ENCODE measurements at regions not wholly inside any gene's neighbourhood (a gene's known extent, or its start where the extent isn't known, plus 50 kb on each side); places are given as distances from the start of the nearest gene placed in this dataset.

GRCh38 chr18:47601581-47602272, 328.7 kb downstream of the SMAD2 start:
- H3K4me1 Mint-ChIP-seq (ENCODE audit: unreplicated experiment), result peaks cover 59% of the 10 kb centered on the region
- H3K4me3 Mint-ChIP-seq (ENCODE audit: unreplicated experiment), result no peak overlapping the region
- peaks cover 4% of the 10 kb centered on the region for H3K36me3 Mint-ChIP-seq (ENCODE audit: low read depth, unreplicated experiment)
- TF ChIP-seq, protein P1, sequence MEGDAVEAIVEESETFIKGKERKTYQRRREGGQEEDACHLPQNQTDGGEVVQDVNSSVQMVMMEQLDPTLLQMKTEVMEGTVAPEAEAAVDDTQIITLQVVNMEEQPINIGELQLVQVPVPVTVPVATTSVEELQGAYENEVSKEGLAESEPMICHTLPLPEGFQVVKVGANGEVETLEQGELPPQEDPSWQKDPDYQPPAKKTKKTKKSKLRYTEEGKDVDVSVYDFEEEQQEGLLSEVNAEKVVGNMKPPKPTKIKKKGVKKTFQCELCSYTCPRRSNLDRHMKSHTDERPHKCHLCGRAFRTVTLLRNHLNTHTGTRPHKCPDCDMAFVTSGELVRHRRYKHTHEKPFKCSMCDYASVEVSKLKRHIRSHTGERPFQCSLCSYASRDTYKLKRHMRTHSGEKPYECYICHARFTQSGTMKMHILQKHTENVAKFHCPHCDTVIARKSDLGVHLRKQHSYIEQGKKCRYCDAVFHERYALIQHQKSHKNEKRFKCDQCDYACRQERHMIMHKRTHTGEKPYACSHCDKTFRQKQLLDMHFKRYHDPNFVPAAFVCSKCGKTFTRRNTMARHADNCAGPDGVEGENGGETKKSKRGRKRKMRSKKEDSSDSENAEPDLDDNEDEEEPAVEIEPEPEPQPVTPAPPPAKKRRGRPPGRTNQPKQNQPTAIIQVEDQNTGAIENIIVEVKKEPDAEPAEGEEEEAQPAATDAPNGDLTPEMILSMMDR (IDR thresholded peaks at IDR 0.05; ENCODE audit: unreplicated experiment), result no peak
- H3K27me3 Mint-ChIP-seq (ENCODE audit: unreplicated experiment), result peaks cover 5% of the 10 kb centered on the region
- H3K9me3 Mint-ChIP-seq (ENCODE audit: unreplicated experiment), result no peaks in the 10 kb centered on the region
- DNase-seq (ENCODE audit: low spot score), result no peak
- H3K27ac Mint-ChIP-seq (ENCODE audit: unreplicated experiment), result no peak overlapping the region

DNA sequence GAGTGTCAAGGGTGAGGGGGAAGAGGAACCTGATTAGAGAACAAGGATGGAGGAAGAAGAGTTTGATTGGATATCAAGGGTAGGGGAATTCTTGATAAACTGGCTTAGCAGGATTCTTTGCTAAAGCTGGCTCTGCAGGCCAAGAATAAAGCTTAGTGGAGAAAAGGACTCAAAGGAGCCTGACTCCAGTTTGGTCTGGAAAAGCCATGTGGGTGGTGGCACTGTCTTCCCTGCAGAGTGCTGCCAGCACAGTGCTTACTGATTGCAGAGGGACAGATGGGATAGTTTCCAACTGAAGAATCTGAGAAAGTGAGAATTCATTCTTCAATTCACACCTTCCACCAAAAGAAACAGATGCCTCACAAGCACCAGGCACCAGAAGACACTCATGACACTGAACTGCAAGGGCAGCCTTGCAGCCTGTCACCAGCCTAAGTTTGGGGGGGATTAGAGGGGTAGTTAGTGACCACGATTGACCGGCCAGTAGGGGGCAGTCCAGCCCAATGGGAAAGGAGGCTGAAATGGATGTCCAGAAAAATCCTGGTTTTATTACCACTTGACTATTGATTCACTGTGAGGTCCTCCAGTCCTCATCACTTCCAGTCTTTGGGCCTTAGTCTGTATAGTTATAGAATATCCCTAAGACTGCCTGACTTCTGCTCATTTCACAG, 334.5 kb downstream of the SMAD2 start:
- DNase-seq (ENCODE audit: low spot score), result peak; percentile 37
- Mint-ChIP-seq H3K4me3 (ENCODE audit: unreplicated experiment) (peak overlapping the region; percentile 44), H3K27me3 (ENCODE audit: unreplicated experiment) (peaks cover 4% of the 10 kb centered on the region), H3K9me3 (ENCODE audit: unreplicated experiment) (no peaks in the 10 kb centered on the region), H3K36me3 (ENCODE audit: low read depth, unreplicated experiment) (peaks cover 4% of the 10 kb centered on the region), H3K4me1 (ENCODE audit: unreplicated experiment) (peaks cover 45% of the 10 kb centered on the region), H3K27ac (ENCODE audit: unreplicated experiment) (no peak overlapping the region)
- TF ChIP-seq, protein P1 (IDR thresholded peaks at IDR 0.05; ENCODE audit: unreplicated experiment), result peak; percentile 72

DNA sequence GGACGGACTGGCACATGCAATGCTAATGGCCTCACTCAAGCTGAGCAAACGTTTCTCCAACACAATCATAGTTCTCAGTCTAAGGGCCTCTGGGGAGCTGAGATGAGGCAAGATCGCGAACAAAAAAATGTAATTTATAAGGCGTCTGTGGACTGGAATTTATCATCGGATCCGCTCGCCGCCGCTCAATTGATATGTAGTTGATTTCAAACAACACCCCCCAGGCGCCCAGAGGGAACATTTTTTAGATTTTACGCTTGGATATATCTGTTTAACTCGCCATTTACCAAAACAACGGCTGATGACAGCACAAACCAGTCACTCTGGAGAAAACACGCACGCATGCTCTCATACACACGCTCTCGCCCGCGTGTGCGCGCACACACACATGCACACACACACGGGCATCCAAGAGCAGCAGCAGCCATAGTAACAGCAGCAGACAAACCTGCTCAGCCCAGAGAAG, 335.8 kb downstream of the SMAD2 start:
- TF ChIP-seq, protein P1 (IDR thresholded peaks at IDR 0.05; ENCODE audit: unreplicated experiment), result no peak
- H3K27me3 Mint-ChIP-seq (ENCODE audit: unreplicated experiment), result peaks cover 4% of the 10 kb centered on the region
- H3K4me3 Mint-ChIP-seq (ENCODE audit: unreplicated experiment), result no peak overlapping the region
- no peaks in the 10 kb centered on the region for H3K9me3 Mint-ChIP-seq (ENCODE audit: unreplicated experiment)
- H3K4me1 Mint-ChIP-seq (ENCODE audit: unreplicated experiment), result peaks cover 41% of the 10 kb centered on the region
- no peak for DNase-seq (ENCODE audit: low spot score)
- peaks cover 4% of the 10 kb centered on the region for H3K36me3 Mint-ChIP-seq (ENCODE audit: low read depth, unreplicated experiment)
- no peak overlapping the region for H3K27ac Mint-ChIP-seq (ENCODE audit: unreplicated experiment)

DNA sequence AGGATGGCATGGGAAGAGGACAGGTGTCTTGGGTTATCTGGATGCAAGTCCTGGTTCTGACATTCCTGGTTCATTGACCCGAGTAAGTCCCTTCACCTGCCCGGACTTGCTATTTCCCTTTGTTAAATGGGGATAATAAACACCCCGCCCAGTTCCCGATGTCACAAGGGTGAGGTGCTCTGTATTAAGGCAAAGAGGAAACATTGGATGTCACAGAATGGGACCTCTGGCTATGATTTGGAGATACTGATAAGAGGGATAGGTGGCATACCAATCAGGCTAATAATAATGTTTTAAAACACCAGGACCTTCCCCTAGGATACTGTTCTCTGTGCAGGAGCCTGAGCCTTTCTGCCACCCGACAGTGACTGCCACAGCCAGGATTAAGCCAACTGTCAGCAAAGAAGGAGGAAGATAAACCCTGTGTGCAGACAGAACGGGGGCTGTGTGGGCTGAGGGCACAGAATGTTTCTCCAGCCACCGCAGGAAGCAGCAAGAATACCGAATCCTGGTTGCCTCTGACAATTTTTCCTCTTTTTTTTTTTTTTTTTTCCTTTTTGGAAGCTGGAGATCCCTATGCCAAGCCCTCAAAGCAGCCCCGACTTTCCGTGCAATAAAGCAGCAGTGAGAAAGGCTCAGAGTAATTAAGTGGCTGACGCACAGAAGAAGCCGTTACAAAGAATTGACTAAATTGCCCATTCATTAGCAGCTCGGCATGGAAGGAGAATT, 336.6 kb downstream of the SMAD2 start:
- peaks cover 41% of the 10 kb centered on the region for H3K4me1 Mint-ChIP-seq (ENCODE audit: unreplicated experiment)
- TF ChIP-seq, protein P1 (IDR thresholded peaks at IDR 0.05; ENCODE audit: unreplicated experiment), result no peak
- H3K27ac Mint-ChIP-seq (ENCODE audit: unreplicated experiment), result no peak overlapping the region
- no peaks in the 10 kb centered on the region for H3K9me3 Mint-ChIP-seq (ENCODE audit: unreplicated experiment)
- peaks cover 4% of the 10 kb centered on the region for H3K27me3 Mint-ChIP-seq (ENCODE audit: unreplicated experiment)
- H3K36me3 Mint-ChIP-seq (ENCODE audit: low read depth, unreplicated experiment), result peaks cover 4% of the 10 kb centered on the region
- no peak for DNase-seq (ENCODE audit: low spot score)
- H3K4me3 Mint-ChIP-seq (ENCODE audit: unreplicated experiment), result no peak overlapping the region

All from endothelial cell (in vitro differentiated cells).